ENCODE measurements at regions not wholly inside any gene's neighbourhood (a gene's known extent, or its start where the extent isn't known, plus 50 kb on each side); places are given as distances from the start of the nearest gene placed in this dataset.

DNA sequence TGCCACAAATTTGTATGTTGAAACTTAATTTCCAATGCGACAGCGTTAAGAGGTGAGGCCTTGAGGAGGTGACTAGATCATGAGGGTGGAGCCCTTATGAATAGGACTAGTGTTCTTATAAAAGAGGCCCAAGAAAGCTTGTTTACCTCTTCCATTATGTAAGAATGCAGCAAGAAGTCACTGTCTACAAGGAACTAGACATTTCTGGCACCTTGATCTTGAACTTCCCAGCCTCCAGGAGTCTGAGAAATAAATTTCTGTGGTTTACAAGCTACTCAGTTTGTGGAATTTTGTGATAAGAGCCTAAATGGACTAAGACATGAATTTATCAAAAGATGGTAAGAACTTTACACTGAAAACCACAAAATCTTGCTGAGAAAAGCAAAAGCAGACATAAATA, 173.6 kb upstream of the SGK1 start:
- Histone ChIP-seq H3K27ac (no peak overlapping the region), H4K20me1 (ENCODE audit: low read depth) (no peaks in the 10 kb centered on the region), H3K4me3 (no peak overlapping the region), H3F3A (ENCODE audit: low read depth) (no peaks in the 10 kb centered on the region), H3K9me3 (ENCODE audit: low read depth) (no peaks in the 10 kb centered on the region), H3K4me1 (no peaks in the 10 kb centered on the region), H3K79me2 (ENCODE audit: low read depth) (no peaks in the 10 kb centered on the region), H3K36me3 (no peaks in the 10 kb centered on the region), H3K27me3 (no peaks in the 10 kb centered on the region), H3K4me2 (no peak overlapping the region), H2AFZ (replicated peaks) (no peak overlapping the region), H3K9ac (no peak overlapping the region)
- TF ChIP-seq EZH2phosphoT487 (IDR thresholded peaks at IDR 0.05) (no peak), EZH2 (IDR thresholded peaks at IDR 0.05) (no peak)
- TF ChIP-seq, protein P1, sequence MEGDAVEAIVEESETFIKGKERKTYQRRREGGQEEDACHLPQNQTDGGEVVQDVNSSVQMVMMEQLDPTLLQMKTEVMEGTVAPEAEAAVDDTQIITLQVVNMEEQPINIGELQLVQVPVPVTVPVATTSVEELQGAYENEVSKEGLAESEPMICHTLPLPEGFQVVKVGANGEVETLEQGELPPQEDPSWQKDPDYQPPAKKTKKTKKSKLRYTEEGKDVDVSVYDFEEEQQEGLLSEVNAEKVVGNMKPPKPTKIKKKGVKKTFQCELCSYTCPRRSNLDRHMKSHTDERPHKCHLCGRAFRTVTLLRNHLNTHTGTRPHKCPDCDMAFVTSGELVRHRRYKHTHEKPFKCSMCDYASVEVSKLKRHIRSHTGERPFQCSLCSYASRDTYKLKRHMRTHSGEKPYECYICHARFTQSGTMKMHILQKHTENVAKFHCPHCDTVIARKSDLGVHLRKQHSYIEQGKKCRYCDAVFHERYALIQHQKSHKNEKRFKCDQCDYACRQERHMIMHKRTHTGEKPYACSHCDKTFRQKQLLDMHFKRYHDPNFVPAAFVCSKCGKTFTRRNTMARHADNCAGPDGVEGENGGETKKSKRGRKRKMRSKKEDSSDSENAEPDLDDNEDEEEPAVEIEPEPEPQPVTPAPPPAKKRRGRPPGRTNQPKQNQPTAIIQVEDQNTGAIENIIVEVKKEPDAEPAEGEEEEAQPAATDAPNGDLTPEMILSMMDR (IDR thresholded peaks at IDR 0.05): no peak
- Mint-ChIP-seq H3K4me3 (no peak overlapping the region), H3K9me3 (no peaks in the 10 kb centered on the region), H3K4me1 (no peaks in the 10 kb centered on the region), H3K27ac (no peak overlapping the region), H3K36me3 (no peaks in the 10 kb centered on the region), H3K27me3 (ENCODE audit: insufficient read depth, low read depth) (no peaks in the 10 kb centered on the region)
- DNase-seq (ENCODE audit: low spot score): no peak

- DNase-seq (ENCODE audit: low spot score): no peak
- no peak overlapping the region for H2AFZ ChIP-seq (replicated peaks)
- no peaks in the 10 kb centered on the region for H3K36me3 Mint-ChIP-seq
- no peaks in the 10 kb centered on the region for H4K20me1 ChIP-seq (ENCODE audit: low read depth)
- no peaks in the 10 kb centered on the region for H3K4me1 ChIP-seq
- no peaks in the 10 kb centered on the region for H3K27me3 ChIP-seq
- no peaks in the 10 kb centered on the region for H3K9me3 ChIP-seq (ENCODE audit: low read depth)
- no peaks in the 10 kb centered on the region for H3F3A ChIP-seq (ENCODE audit: low read depth)
- peaks cover 5% of the 10 kb centered on the region for H3K27me3 Mint-ChIP-seq (ENCODE audit: insufficient read depth, low read depth)
- H3K27ac Mint-ChIP-seq: no peak overlapping the region
- H3K4me1 Mint-ChIP-seq: peaks cover 3% of the 10 kb centered on the region
- no peaks in the 10 kb centered on the region for H3K36me3 ChIP-seq
- no peak overlapping the region for H3K9ac ChIP-seq
- no peaks in the 10 kb centered on the region for H3K9me3 Mint-ChIP-seq
- no peak overlapping the region for H3K4me3 ChIP-seq
- TF ChIP-seq EZH2 (IDR thresholded peaks at IDR 0.05) (no peak), EZH2phosphoT487 (IDR thresholded peaks at IDR 0.05) (no peak)
- TF ChIP-seq, protein P1 (IDR thresholded peaks at IDR 0.05): no peak
- H3K4me2 ChIP-seq: no peak overlapping the region
- no peak overlapping the region for H3K4me3 Mint-ChIP-seq
- no peak overlapping the region for H3K27ac ChIP-seq
- no peaks in the 10 kb centered on the region for H3K79me2 ChIP-seq (ENCODE audit: low read depth)
These were observed 164.8 kb upstream of the SGK1 start for GRCh38 chr6:134482593-134483270.

- TF ChIP-seq EZH2phosphoT487 (IDR thresholded peaks at IDR 0.05): no peak
- TF ChIP-seq, protein P1 (IDR thresholded peaks at IDR 0.05): no peak
- no peak for TF ChIP-seq EZH2 (IDR thresholded peaks at IDR 0.05)
- Mint-ChIP-seq H3K27me3 (ENCODE audit: insufficient read depth, low read depth) (peaks cover 5% of the 10 kb centered on the region), H3K27ac (no peak overlapping the region), H3K9me3 (no peaks in the 10 kb centered on the region), H3K36me3 (no peaks in the 10 kb centered on the region), H3K4me1 (peaks cover 3% of the 10 kb centered on the region), H3K4me3 (no peak overlapping the region)
- Histone ChIP-seq H3K9me3 (ENCODE audit: low read depth) (no peaks in the 10 kb centered on the region), H2AFZ (replicated peaks) (no peak overlapping the region), H3K4me1 (no peaks in the 10 kb centered on the region), H3K79me2 (ENCODE audit: low read depth) (no peaks in the 10 kb centered on the region), H3K36me3 (no peaks in the 10 kb centered on the region), H3K4me2 (no peak overlapping the region), H3K4me3 (no peak overlapping the region), H3F3A (ENCODE audit: low read depth) (no peaks in the 10 kb centered on the region), H3K27me3 (no peaks in the 10 kb centered on the region), H3K27ac (no peak overlapping the region), H4K20me1 (ENCODE audit: low read depth) (no peaks in the 10 kb centered on the region), H3K9ac (no peak overlapping the region)
- no peak for DNase-seq (ENCODE audit: low spot score)
These were observed 164.1 kb upstream of the SGK1 start for GRCh38 chr6:134481966-134482365.

All from neural progenitor cell (in vitro differentiated cells).